Body of pancreas (tissue), 4 donors: ENCODE measurements at regions not wholly inside any gene's neighbourhood (a gene's known extent, or its start where the extent isn't known, plus 50 kb on each side); places are given as distances from the start of the nearest gene placed in this dataset.

Experiments
- CTCF ChIP-seq, 7 experiments: fragments of 450-650 bp in 4 of 7; fragments of 200-600 bp in 3 of 7; sonication (generic) in 3 of 7; IDR thresholded peaks; one replicate each; pipeline ENCODE4 v1.5.1; 2016 to 2019; ENCODE audit warnings: antibody characterized with exemption in 7 of 7
- POLR2A ChIP-seq, 3 donors: fragments of 450-650 bp; IDR thresholded peaks; one replicate each; pipeline ENCODE4 v1.6.1; 2016; ENCODE audit warnings: antibody characterized with exemption in 3 of 3, mild to moderate bottlenecking in 2 of 3

- no peak for TF ChIP-seq CTCF (IDR thresholded peaks at IDR 0.05)
- TF ChIP-seq POLR2A (IDR thresholded peaks at IDR 0.05) = no peak
Measured at GRCh38 chr16:54985156-54985555, 54.5 kb downstream of the IRX5 start.
